Epithelial cell of proximal tubule (primary cell): ENCODE measurements at regions not wholly inside any gene's neighbourhood (a gene's known extent, or its start where the extent isn't known, plus 50 kb on each side); places are given as distances from the start of the nearest gene placed in this dataset.

Experiments used
- DNase-seq: peaks from one replicate; pipeline ENCODE4 v3.0.0-alpha.2; 2011; ENCODE audit warnings: low read depth
- H3K4me3 ChIP-seq: 2 replicates; pipeline ENCODE4 v1.5.1; 2011; ENCODE audit warnings: low read depth, mild to moderate bottlenecking, low read length
- TF ChIP-seq, protein P1 (sequence below): conservative IDR thresholded peaks from 2 replicates; pipeline ENCODE4 v1.5.1; 2012; ENCODE audit warnings: low read depth, mild to moderate bottlenecking, low read length

DNA sequence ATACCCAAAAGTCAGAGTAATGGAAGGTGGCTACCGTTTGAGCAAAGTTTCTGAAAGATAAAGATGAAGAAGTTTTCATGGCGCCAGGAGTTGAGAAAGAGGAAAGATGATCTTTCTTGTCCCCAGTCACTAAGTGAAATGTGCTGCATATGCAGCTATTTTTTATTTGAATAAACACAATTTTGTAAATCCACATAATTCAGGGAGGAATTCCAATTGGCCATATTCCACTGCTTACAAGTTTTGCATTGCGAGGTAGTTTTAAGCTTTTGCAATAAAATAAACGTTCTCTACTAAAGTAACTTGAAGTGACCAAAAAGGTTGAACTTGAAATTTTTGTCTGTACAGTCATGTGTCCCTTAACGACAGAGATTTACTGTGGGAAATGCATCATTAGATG lies 139.3 kb upstream of the VCX2 start:
- no peak for DNase-seq
- TF ChIP-seq, protein P1, sequence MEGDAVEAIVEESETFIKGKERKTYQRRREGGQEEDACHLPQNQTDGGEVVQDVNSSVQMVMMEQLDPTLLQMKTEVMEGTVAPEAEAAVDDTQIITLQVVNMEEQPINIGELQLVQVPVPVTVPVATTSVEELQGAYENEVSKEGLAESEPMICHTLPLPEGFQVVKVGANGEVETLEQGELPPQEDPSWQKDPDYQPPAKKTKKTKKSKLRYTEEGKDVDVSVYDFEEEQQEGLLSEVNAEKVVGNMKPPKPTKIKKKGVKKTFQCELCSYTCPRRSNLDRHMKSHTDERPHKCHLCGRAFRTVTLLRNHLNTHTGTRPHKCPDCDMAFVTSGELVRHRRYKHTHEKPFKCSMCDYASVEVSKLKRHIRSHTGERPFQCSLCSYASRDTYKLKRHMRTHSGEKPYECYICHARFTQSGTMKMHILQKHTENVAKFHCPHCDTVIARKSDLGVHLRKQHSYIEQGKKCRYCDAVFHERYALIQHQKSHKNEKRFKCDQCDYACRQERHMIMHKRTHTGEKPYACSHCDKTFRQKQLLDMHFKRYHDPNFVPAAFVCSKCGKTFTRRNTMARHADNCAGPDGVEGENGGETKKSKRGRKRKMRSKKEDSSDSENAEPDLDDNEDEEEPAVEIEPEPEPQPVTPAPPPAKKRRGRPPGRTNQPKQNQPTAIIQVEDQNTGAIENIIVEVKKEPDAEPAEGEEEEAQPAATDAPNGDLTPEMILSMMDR: no peak
- H3K4me3 ChIP-seq: no peak overlapping the region

DNA sequence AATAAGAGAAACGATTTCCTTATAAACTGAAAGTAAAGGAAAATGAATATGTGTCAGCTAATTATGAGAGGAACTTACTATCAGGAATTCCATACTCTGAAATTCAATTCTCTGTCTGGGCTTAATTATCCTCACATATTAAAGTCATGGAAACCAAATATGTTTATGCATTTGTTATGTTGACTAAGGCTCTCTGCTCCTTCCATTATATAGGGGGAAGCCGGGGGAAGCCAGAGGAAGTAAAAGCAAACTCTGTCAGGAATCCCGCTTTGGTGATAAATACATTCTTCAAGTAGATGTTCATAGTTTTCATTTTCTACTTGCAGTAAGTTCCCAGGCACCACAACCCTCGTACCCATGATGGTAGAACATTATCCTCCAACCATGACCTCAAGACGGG lies 142.8 kb upstream of the VCX2 start:
- TF ChIP-seq, protein P1: no peak
- no peak for DNase-seq
- H3K4me3 ChIP-seq: no peak overlapping the region

DNA sequence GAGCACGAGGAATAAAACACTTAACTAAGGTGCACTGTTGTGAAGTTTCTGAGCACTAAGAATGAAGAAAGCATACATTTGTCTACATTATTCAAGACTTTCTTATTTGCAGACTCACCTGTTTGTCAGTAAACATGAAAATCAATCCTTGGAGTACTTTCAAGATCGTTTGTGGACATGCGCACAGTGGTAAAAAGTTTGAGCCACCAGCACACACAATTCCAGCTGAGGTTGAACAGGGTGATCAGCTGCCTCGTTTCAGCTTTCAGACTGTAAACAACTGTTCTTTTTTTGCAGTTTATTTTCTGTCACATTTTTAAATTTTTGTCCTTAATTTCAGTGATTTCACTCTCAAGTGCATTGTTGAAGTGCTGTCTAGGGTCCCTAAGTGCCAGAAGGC lies 143.8 kb upstream of the VCX2 start:
- no peak overlapping the region for H3K4me3 ChIP-seq
- TF ChIP-seq, protein P1: no peak
- no peak for DNase-seq

DNA sequence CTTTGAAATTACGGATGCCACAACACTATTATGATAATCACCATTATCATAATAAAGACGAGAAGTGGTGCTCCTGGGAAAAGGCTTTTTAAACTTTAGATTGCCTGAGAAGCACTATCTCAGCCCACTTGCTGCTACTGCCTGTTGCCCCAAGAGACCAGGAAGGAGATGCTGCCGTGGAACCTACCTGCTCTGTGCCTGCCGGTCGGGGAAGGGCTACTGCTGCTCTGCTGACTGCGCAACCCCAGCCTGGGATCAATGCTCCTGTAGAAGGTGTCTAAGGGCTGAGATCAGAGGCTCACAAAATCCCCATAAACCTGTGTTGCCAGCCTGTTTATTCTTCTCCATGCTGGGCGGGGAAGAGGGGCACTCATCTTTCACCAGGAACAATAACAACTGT lies 145.3 kb upstream of the VCX3B start:
- TF ChIP-seq, protein P1: no peak
- no peak for DNase-seq
- H3K4me3 ChIP-seq: no peak overlapping the region

DNA sequence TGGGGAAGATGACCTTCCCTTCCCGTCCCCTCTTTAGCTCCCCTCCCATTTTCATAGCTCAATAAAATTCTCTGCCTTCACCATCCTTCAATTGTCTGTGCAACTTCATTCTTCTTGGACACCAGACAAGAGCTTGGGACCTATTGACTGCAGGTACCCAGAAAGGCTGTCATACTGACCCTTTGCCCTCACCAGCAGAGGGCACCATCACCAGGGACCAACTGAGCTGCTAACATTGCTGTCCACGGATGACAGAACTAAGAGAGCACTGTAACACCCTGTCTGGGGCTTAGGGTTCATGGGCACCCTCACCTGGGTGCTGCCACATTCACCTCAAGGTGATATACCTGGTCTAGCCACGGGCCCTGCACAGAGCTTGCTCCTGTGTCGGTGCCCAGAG lies 141.3 kb upstream of the VCX3B start:
- TF ChIP-seq, protein P1: peak; percentile 32
- no peak overlapping the region for H3K4me3 ChIP-seq
- no peak for DNase-seq

DNA sequence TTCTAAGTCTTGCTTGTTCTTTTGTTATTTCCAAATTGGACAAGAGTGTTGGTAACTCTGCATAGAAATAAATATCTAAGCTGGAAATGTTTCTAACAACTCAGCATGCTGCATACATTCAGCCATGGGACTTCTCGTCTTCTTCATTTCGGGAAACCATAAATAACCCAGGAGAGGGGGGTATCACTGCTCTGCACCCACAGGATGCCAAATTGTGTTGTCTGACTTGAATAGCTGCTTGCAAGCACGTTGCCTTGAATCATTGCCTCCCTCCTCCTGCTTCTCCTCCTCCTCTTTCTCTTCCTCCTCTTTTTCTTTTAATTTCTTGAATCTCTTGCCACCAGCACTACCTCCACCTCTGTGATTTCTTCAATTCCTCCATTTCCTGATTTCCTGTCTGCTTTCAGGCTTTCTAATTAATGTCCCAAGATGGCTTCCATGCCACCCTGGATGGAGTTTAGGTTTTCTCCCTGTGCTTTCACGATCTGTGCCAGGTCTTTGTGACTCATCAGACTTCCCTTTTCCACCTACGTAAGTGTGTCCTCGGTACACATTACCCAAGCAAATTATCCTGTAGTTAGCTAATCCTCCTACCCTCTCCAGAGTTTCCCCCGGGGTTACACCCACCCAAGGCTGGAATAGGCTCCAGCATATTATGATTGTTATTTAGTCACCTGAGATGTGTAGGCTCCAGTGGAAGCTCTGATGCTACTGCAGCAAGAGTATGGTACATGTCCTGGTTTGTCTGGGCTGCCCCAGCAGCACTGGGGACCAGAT lies 122.6 kb upstream of the VCX3B start:
- DNase-seq: peak; percentile 22
- TF ChIP-seq, protein P1: no peak
- no peak overlapping the region for H3K4me3 ChIP-seq

DNA sequence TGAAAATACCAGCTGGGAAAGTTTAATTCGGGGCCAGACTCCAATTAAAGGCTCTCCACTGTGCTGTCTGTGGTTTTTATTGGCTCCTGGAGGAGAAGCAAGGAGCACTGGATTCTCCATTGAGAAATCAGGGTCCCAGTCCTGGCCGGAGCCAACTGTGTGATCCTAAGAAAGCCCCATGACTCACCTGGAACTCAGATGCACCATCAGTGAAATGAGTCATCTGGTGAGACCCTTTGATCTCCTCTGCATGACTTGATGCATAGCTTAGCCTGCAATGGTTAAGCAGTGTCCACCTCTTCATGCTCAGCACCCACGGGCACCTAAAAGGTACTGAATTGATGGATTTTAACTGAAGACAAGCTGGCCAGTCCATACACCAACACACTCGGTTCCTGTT lies 119.2 kb upstream of the VCX3B start:
- DNase-seq: peak; percentile 42
- TF ChIP-seq, protein P1: no peak
- no peak overlapping the region for H3K4me3 ChIP-seq
